Body of pancreas (tissue), 4 donors: ENCODE measurements at regions not wholly inside any gene's neighbourhood (a gene's known extent, or its start where the extent isn't known, plus 50 kb on each side); places are given as distances from the start of the nearest gene placed in this dataset.

Source experiments
- ATAC-seq: fragments of 150-250 bp; one replicate; pipeline ENCODE4 v1.9.1; 2016
- DNase-seq, 4 donors: peaks; one replicate each; pipeline ENCODE4 v3.0.0-alpha.2; 2019
- H3K27ac ChIP-seq, 4 donors: fragments of 200-600 bp; sonication (generic); 1 replicate in 3 of 4; 2 replicates in 1 of 4; pipeline versions ENCODE4 v1.5.1 to v1.6.1; 2016 to 2019; ENCODE audit warnings: mild to moderate bottlenecking in 1 of 4, mixed read lengths in 1 of 4, moderate library complexity in 1 of 4
- H3K27me3 ChIP-seq, 2 donors: fragments of 200-600 bp; sonication (generic); one replicate each; pipeline ENCODE4 v1.6.0; 2016; ENCODE audit warnings: mild to moderate bottlenecking in 1 of 2
- H3K36me3 ChIP-seq, 2 donors: fragments of 200-600 bp; sonication (generic); replicated peaks in 1 of 2; 2 replicates each; pipeline ENCODE4 v1.5.1; 2016; ENCODE audit warnings: low read depth in 2 of 2; ENCODE audit not compliant: insufficient read depth in 1 of 2
- H3K4me1 ChIP-seq: fragments of 200-600 bp; sonication (generic); one replicate; pipeline ENCODE4 v1.6.0; 2016
- H3K4me3 ChIP-seq, 2 donors: fragments of 200-600 bp; sonication (generic); 1 replicate in 1 of 2; 2 replicates in 1 of 2; pipeline ENCODE4 v1.5.1; 2016 to 2019
- H3K9me3 ChIP-seq, 3 donors: fragments of 200-600 bp; sonication (generic); 1 replicate in 2 of 3; 2 replicates in 1 of 3; pipeline ENCODE4 v1.5.1; 2016
- POLR2A ChIP-seq, 3 donors: fragments of 450-650 bp; IDR thresholded peaks; one replicate each; pipeline ENCODE4 v1.6.1; 2016; ENCODE audit warnings: antibody characterized with exemption in 3 of 3, mild to moderate bottlenecking in 2 of 3
- WGBS, 2 donors: methylation state at CpG; one replicate each; pipeline ENCODE4 v1.1.5; 2017; 5-methylcytosine and 5-hydroxymethylcytosine counted together
- intact Hi-C: fragments of 100-400 bp; cut with DNase I; formaldehyde crosslinking; loops from one replicate; pipeline ENCODE4 v1.15.1; 2023
- TF ChIP-seq, protein P1 (sequence below), 7 experiments: fragments of 450-650 bp in 4 of 7; fragments of 200-600 bp in 3 of 7; sonication (generic) in 3 of 7; IDR thresholded peaks; one replicate each; pipeline ENCODE4 v1.5.1; 2016 to 2019; ENCODE audit warnings: antibody characterized with exemption in 7 of 7

DNA sequence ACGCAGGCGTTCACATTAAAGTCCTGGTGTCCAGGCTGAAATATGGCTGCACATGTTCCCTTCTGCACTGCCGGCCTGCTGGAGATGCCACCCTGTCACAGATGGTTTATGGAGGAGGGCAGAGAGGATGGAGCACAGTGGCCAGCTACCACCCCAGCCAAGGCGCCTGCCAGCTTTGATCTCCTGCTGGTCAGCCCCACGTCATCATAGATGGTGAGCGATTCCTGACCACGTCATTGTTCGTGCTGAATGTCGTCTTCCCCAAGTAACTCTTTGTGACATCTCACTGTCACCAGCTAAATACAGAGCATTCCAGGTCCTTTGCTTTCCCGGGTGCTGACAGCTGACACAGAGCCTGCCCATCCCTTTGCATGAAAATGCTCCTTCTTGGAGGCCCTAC, 248.3 kb downstream of the TTC32 start:
- TF ChIP-seq, protein P1, sequence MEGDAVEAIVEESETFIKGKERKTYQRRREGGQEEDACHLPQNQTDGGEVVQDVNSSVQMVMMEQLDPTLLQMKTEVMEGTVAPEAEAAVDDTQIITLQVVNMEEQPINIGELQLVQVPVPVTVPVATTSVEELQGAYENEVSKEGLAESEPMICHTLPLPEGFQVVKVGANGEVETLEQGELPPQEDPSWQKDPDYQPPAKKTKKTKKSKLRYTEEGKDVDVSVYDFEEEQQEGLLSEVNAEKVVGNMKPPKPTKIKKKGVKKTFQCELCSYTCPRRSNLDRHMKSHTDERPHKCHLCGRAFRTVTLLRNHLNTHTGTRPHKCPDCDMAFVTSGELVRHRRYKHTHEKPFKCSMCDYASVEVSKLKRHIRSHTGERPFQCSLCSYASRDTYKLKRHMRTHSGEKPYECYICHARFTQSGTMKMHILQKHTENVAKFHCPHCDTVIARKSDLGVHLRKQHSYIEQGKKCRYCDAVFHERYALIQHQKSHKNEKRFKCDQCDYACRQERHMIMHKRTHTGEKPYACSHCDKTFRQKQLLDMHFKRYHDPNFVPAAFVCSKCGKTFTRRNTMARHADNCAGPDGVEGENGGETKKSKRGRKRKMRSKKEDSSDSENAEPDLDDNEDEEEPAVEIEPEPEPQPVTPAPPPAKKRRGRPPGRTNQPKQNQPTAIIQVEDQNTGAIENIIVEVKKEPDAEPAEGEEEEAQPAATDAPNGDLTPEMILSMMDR (IDR thresholded peaks at IDR 0.05) = no peak
- no peak for TF ChIP-seq POLR2A (IDR thresholded peaks at IDR 0.05)

DNA sequence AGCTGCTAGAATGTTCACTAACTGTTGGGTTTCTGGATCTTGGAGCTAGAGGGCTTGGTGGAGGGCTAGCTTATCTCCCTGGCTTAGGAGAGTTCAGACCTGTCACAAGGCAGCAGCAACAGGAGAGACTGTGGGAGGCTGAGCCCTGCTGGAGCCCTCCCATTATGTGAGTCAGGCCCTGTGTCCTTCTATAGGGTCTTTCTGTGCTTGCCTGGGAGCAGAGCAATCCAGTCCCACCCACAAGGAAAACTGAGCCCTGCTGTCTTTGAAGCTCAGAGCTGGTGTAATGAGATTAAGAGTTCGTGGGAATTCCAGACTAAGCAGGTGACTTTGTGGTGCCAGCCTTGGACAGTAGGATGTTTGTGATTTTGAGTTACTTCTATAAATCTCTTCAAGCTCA, 249.0 kb downstream of the TTC32 start:
- no peaks in the 10 kb centered on the region for H3K27me3 ChIP-seq
- 42 to 55% methylated on average over 1 of the region's 1 CpG for WGBS, 2 donors
- no peak for ATAC-seq

More for the DNA sequence above, 248.3 kb downstream of the TTC32 start:
- Histone ChIP-seq H3K27ac (no peak overlapping the region), H3K36me3 (no peaks in the 10 kb centered on the region), H3K9me3 (no peaks in the 10 kb centered on the region), H3K27me3 (no peaks in the 10 kb centered on the region), H3K4me1 (no peaks in the 10 kb centered on the region), H3K4me3 (no peak overlapping the region)
- WGBS, 2 donors = 82 to 91% methylated on average over 10 of the region's 10 CpGs
- DNase-seq = no peak
- intact Hi-C loops = no loop called here
- ATAC-seq = no peak

DNA sequence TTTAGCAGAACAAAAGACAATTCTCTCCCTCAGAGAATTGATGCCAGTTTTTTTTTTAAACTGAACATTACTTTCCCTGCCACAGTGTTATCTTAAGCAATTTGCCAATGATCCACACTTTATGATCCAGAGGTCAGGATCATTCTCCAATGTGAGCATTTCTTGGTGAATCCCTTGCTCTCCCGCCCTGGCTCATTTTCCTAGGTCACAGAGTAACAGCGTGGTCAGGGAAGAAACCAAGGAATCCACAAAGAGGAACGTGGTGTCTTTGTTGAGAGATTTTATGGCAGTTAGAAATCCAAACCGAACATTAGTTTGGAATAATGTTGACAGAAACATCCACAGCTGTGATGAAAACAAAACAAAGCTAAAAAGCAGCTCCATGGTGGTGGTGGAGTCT, 250.3 kb downstream of the TTC32 start:
- 58 to 65% methylated on average over 4 of the region's 4 CpGs for WGBS, 2 donors
- no peak overlapping the region for H3K27ac ChIP-seq
- TF ChIP-seq POLR2A (IDR thresholded peaks at IDR 0.05) = no peak
- TF ChIP-seq, protein P1 (IDR thresholded peaks at IDR 0.05) = no peak

More for the DNA sequence above, 249.0 kb downstream of the TTC32 start:
- H3K36me3 ChIP-seq = no peaks in the 10 kb centered on the region
- no peak overlapping the region for H3K27ac ChIP-seq
- H3K9me3 ChIP-seq = no peaks in the 10 kb centered on the region
- DNase-seq = no peak
- H3K4me3 ChIP-seq = no peak overlapping the region
- TF ChIP-seq, protein P1 (IDR thresholded peaks at IDR 0.05) = no peak
- no peak for TF ChIP-seq POLR2A (IDR thresholded peaks at IDR 0.05)
- no peaks in the 10 kb centered on the region for H3K4me1 ChIP-seq
- intact Hi-C loops = no loop called here

DNA sequence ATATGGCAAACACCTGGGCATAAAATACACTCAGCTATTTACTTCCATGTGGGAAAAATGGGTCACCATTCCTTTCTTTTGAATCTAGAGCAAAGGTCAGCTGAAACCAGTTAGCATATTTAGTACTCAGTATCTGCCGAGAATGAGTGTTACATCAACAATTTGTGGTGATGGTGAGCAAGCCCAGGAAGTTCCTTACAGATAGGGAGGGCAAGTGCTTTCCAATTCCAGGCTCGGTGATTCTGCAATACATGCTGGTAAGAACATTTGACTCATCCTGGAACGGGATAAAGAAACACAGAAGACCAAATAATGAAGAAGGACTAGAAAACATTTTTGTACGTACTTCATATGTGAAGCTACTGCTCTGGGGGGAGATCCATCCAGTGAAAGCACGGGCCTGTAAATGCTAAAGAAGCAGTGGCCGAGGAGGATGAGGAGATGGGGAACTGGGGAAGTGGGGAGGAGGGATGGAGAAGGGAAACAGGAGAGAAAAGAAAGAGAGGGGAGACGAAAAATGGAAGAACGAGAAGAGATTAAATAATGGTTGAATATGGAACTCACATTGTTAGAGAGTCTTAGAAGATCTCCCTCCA, 251.9 kb downstream of the TTC32 start:
- Histone ChIP-seq H3K27ac (no peak overlapping the region), H3K27me3 (no peaks in the 10 kb centered on the region), H3K36me3 (no peaks in the 10 kb centered on the region), H3K4me1 (no peaks in the 10 kb centered on the region), H3K4me3 (no peak overlapping the region), H3K9me3 (no peaks in the 10 kb centered on the region)
- DNase-seq = peak in 1 of 4 donors; percentile 46
- intact Hi-C loops = no loop called here
- no peak for TF ChIP-seq POLR2A (IDR thresholded peaks at IDR 0.05)
- TF ChIP-seq, protein P1 (IDR thresholded peaks at IDR 0.05) = no peak
- ATAC-seq = peak; percentile 40
- WGBS, 2 donors = 59 to 63% methylated on average over 8 of the region's 8 CpGs

More for the DNA sequence above, 250.3 kb downstream of the TTC32 start:
- no peak for ATAC-seq
- H3K4me3 ChIP-seq = no peak overlapping the region
- DNase-seq = no peak
- no peaks in the 10 kb centered on the region for H3K36me3 ChIP-seq
- no peaks in the 10 kb centered on the region for H3K27me3 ChIP-seq
- intact Hi-C loops = no loop called here
- no peaks in the 10 kb centered on the region for H3K9me3 ChIP-seq
- no peaks in the 10 kb centered on the region for H3K4me1 ChIP-seq

DNA sequence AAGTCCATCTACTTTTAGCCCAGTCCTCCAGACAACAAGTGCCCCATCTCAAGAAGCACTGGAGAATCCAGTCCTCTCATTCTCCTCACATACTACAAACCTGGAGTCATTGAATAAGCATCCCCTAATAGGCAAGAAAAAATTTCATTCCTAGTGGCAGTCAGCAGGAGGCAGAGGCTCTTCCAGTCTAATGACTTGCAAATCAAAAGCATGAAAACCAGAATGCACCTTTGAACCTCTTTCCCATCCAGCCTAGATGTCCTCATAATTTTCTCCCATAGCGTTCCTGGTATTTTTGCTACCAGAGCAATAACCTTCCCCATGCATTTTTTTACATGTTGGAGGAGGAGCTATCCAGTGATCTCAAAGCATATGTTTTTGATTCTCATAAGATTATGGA, 252.6 kb downstream of the TTC32 start:
- WGBS, 2 donors = 79 to 91% methylated on average over 1 of the region's 1 CpG
- no peaks in the 10 kb centered on the region for H3K4me1 ChIP-seq
- no peak overlapping the region for H3K27ac ChIP-seq
- DNase-seq (no peak), ATAC-seq (no peak)
- H3K4me3 ChIP-seq = no peak overlapping the region
- intact Hi-C loops = no loop called here
- no peaks in the 10 kb centered on the region for H3K9me3 ChIP-seq
- no peaks in the 10 kb centered on the region for H3K36me3 ChIP-seq
- no peaks in the 10 kb centered on the region for H3K27me3 ChIP-seq
- no peak for TF ChIP-seq POLR2A (IDR thresholded peaks at IDR 0.05)
- TF ChIP-seq, protein P1 (IDR thresholded peaks at IDR 0.05) = no peak
